Mammary epithelial cell (primary cell): ENCODE measurements at regions not wholly inside any gene's neighbourhood (a gene's known extent, or its start where the extent isn't known, plus 50 kb on each side); places are given as distances from the start of the nearest gene placed in this dataset.

Source experiments
- CTCF ChIP-seq, 2 donors: IDR thresholded peaks in 1 of 2; conservative IDR thresholded peaks in 1 of 2; 2 replicates each; pipeline ENCODE4 v1.5.1; 2011 to 2012; ENCODE audit warnings: inconsistent platforms in 2 of 2, low read length in 2 of 2, mild to moderate bottlenecking in 2 of 2, control low read depth in 1 of 2, low read depth in 1 of 2; ENCODE audit not compliant: insufficient read depth in 1 of 2; ENCODE audit errors: extremely low read depth in 1 of 2
- EZH2 ChIP-seq: IDR thresholded peaks from 2 replicates; pipeline ENCODE4 v1.6.1; 2012; ENCODE audit warnings: low read length, inconsistent platforms, borderline replicate concordance

DNA sequence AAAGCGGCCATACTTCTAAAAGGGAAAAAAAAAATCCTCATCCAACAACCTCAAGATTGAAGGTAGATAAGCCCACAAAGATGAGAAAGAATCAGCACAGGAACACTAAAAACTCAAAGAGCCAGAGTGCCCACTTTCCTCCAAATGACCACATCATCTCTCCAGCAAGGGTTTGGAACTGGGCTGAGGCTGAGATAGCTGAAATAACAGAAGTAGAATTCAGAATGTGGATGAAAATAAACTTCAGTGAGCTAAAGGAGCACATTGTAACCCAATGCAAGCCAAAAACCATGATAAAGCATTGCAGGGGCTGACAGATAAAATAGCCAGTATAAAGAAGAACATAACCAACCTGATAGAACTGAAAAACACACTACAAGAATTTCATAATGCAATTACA is 158.7 kb upstream of the UBE2E2 start:
- TF ChIP-seq CTCF (conservative IDR thresholded peaks at IDR 0.05 in 1 of 2, IDR thresholded peaks at IDR 0.05 in 1 of 2; ENCODE audit: extremely low read depth in 1 of 2, insufficient read depth in 1 of 2, low read depth in 1 of 2, low read length in 2 of 2) (no peak), EZH2 (no peak)
